ENCODE measurements at regions not wholly inside any gene's neighbourhood (a gene's known extent, or its start where the extent isn't known, plus 50 kb on each side); places are given as distances from the start of the nearest gene placed in this dataset.

GRCh38 chr5:108617467-108618435 is 129.9 kb upstream of the FER start:
- Histone ChIP-seq H3K9me3 (ENCODE audit: control insufficient read depth in 2 of 2, insufficient read depth in 1 of 2, low read length in 1 of 2) (peaks cover 0 to 3% of the 10 kb centered on the region in 2 donors), H3K4me3 (ENCODE audit: low read length in 2 of 2) (no peak overlapping the region), H3K4me1 (ENCODE audit: control insufficient read depth in 2 of 2, insufficient read depth in 2 of 2, low read length in 2 of 2) (no peaks in the 10 kb centered on the region), H3K36me3 (ENCODE audit: control insufficient read depth in 2 of 2, insufficient read depth in 2 of 2, low read length in 1 of 2) (no peaks in the 10 kb centered on the region), H3K27me3 (ENCODE audit: control insufficient read depth in 2 of 2, insufficient read depth in 1 of 2, low read length in 1 of 2) (no peaks in the 10 kb centered on the region), H3K27ac (ENCODE audit: low read depth in 1 of 2, low read length in 1 of 2) (no peak overlapping the region)
- WGBS, result 92% methylated on average over 8 of the region's 8 CpGs
- DNase-seq (ENCODE audit: low read depth in 6 of 9, low spot score in 9 of 9), result no peak

GRCh38 chr5:108615216-108615615 is 132.5 kb upstream of the FER start:
- 96% methylated on average over 2 of the region's 2 CpGs for WGBS
- Histone ChIP-seq H3K4me1 (ENCODE audit: control insufficient read depth in 2 of 2, insufficient read depth in 2 of 2, low read length in 2 of 2) (no peaks in the 10 kb centered on the region), H3K27me3 (ENCODE audit: control insufficient read depth in 2 of 2, insufficient read depth in 1 of 2, low read length in 1 of 2) (no peaks in the 10 kb centered on the region), H3K27ac (ENCODE audit: low read depth in 1 of 2, low read length in 1 of 2) (no peak overlapping the region), H3K9me3 (ENCODE audit: control insufficient read depth in 2 of 2, insufficient read depth in 1 of 2, low read length in 1 of 2) (peaks cover 0 to 8% of the 10 kb centered on the region in 2 donors), H3K36me3 (ENCODE audit: control insufficient read depth in 2 of 2, insufficient read depth in 2 of 2, low read length in 1 of 2) (no peaks in the 10 kb centered on the region), H3K4me3 (ENCODE audit: low read length in 2 of 2) (no peak overlapping the region)
- DNase-seq (ENCODE audit: low read depth in 6 of 9, low spot score in 9 of 9), result no peak

- no peak for DNase-seq (ENCODE audit: low read depth in 6 of 9, low spot score in 9 of 9)
- Histone ChIP-seq H3K27ac (ENCODE audit: low read depth in 1 of 2, low read length in 1 of 2) (no peak overlapping the region), H3K27me3 (ENCODE audit: control insufficient read depth in 2 of 2, insufficient read depth in 1 of 2, low read length in 1 of 2) (no peaks in the 10 kb centered on the region), H3K4me3 (ENCODE audit: low read length in 2 of 2) (no peak overlapping the region), H3K36me3 (ENCODE audit: control insufficient read depth in 2 of 2, insufficient read depth in 2 of 2, low read length in 1 of 2) (no peaks in the 10 kb centered on the region), H3K9me3 (ENCODE audit: control insufficient read depth in 2 of 2, insufficient read depth in 1 of 2, low read length in 1 of 2) (peaks cover 0 to 1% of the 10 kb centered on the region in 2 donors), H3K4me1 (ENCODE audit: control insufficient read depth in 2 of 2, insufficient read depth in 2 of 2, low read length in 2 of 2) (no peaks in the 10 kb centered on the region)
- WGBS, result 96% methylated on average over 1 of the region's 1 CpG
Observed at GRCh38 chr5:108607421-108607820, 140.3 kb upstream of the FER start.

GRCh38 chr5:108606185-108606584 is 141.5 kb upstream of the FER start:
- Histone ChIP-seq H3K4me3 (ENCODE audit: low read length in 2 of 2) (no peak overlapping the region), H3K36me3 (ENCODE audit: control insufficient read depth in 2 of 2, insufficient read depth in 2 of 2, low read length in 1 of 2) (no peaks in the 10 kb centered on the region), H3K9me3 (ENCODE audit: control insufficient read depth in 2 of 2, insufficient read depth in 1 of 2, low read length in 1 of 2) (no peaks in the 10 kb centered on the region), H3K27ac (ENCODE audit: low read depth in 1 of 2, low read length in 1 of 2) (no peak overlapping the region), H3K4me1 (ENCODE audit: control insufficient read depth in 2 of 2, insufficient read depth in 2 of 2, low read length in 2 of 2) (no peaks in the 10 kb centered on the region), H3K27me3 (ENCODE audit: control insufficient read depth in 2 of 2, insufficient read depth in 1 of 2, low read length in 1 of 2) (no peaks in the 10 kb centered on the region)
- DNase-seq (ENCODE audit: low read depth in 6 of 9, low spot score in 9 of 9), result peak in 2 of 9 donors; percentile 1 to 30

- H3K9me3 ChIP-seq (ENCODE audit: control insufficient read depth in 2 of 2, insufficient read depth in 1 of 2, low read length in 1 of 2), result no peaks in the 10 kb centered on the region
- H3K4me1 ChIP-seq (ENCODE audit: control insufficient read depth in 2 of 2, insufficient read depth in 2 of 2, low read length in 2 of 2), result no peaks in the 10 kb centered on the region
- no peaks in the 10 kb centered on the region for H3K36me3 ChIP-seq (ENCODE audit: control insufficient read depth in 2 of 2, insufficient read depth in 2 of 2, low read length in 1 of 2)
- no peak overlapping the region for H3K4me3 ChIP-seq (ENCODE audit: low read length in 2 of 2)
- DNase-seq (ENCODE audit: low read depth in 6 of 9, low spot score in 9 of 9), result no peak
- H3K27me3 ChIP-seq (ENCODE audit: control insufficient read depth in 2 of 2, insufficient read depth in 1 of 2, low read length in 1 of 2), result no peaks in the 10 kb centered on the region
- no peak overlapping the region for H3K27ac ChIP-seq (ENCODE audit: low read depth in 1 of 2, low read length in 1 of 2)
- WGBS, result 0% methylated on average over 1 of the region's 1 CpG
Observed at GRCh38 chr5:108602830-108603229, 144.9 kb upstream of the FER start.

- no peak for DNase-seq (ENCODE audit: low read depth in 6 of 9, low spot score in 9 of 9)
- Histone ChIP-seq H3K27ac (ENCODE audit: low read depth in 1 of 2, low read length in 1 of 2) (no peak overlapping the region), H3K27me3 (ENCODE audit: control insufficient read depth in 2 of 2, insufficient read depth in 1 of 2, low read length in 1 of 2) (no peaks in the 10 kb centered on the region), H3K36me3 (ENCODE audit: control insufficient read depth in 2 of 2, insufficient read depth in 2 of 2, low read length in 1 of 2) (no peaks in the 10 kb centered on the region), H3K9me3 (ENCODE audit: control insufficient read depth in 2 of 2, insufficient read depth in 1 of 2, low read length in 1 of 2) (no peaks in the 10 kb centered on the region), H3K4me1 (ENCODE audit: control insufficient read depth in 2 of 2, insufficient read depth in 2 of 2, low read length in 2 of 2) (no peaks in the 10 kb centered on the region), H3K4me3 (ENCODE audit: low read length in 2 of 2) (no peak overlapping the region)
- WGBS, result 79% methylated on average over 2 of the region's 2 CpGs
Observed at GRCh38 chr5:108590799-108591198, 156.9 kb upstream of the FER start.

- Histone ChIP-seq H3K36me3 (ENCODE audit: control insufficient read depth in 2 of 2, insufficient read depth in 2 of 2, low read length in 1 of 2) (no peaks in the 10 kb centered on the region), H3K4me1 (ENCODE audit: control insufficient read depth in 2 of 2, insufficient read depth in 2 of 2, low read length in 2 of 2) (no peaks in the 10 kb centered on the region), H3K27ac (ENCODE audit: low read depth in 1 of 2, low read length in 1 of 2) (no peak overlapping the region), H3K4me3 (ENCODE audit: low read length in 2 of 2) (no peak overlapping the region), H3K9me3 (ENCODE audit: control insufficient read depth in 2 of 2, insufficient read depth in 1 of 2, low read length in 1 of 2) (no peaks in the 10 kb centered on the region), H3K27me3 (ENCODE audit: control insufficient read depth in 2 of 2, insufficient read depth in 1 of 2, low read length in 1 of 2) (no peaks in the 10 kb centered on the region)
- 89% methylated on average over 2 of the region's 2 CpGs for WGBS
- no peak for DNase-seq (ENCODE audit: low read depth in 6 of 9, low spot score in 9 of 9)
Observed at GRCh38 chr5:108588323-108588722, 159.4 kb upstream of the FER start.

- H3K27ac ChIP-seq (ENCODE audit: low read depth in 1 of 2, low read length in 1 of 2), result no peak overlapping the region
Observed at GRCh38 chr5:108587821-108588220, 159.9 kb upstream of the FER start.

GRCh38 chr5:108581026-108581425 is 166.7 kb upstream of the FER start:
- Histone ChIP-seq H3K27me3 (ENCODE audit: control insufficient read depth in 2 of 2, insufficient read depth in 1 of 2, low read length in 1 of 2) (no peaks in the 10 kb centered on the region), H3K4me1 (ENCODE audit: control insufficient read depth in 2 of 2, insufficient read depth in 2 of 2, low read length in 2 of 2) (no peaks in the 10 kb centered on the region), H3K36me3 (ENCODE audit: control insufficient read depth in 2 of 2, insufficient read depth in 2 of 2, low read length in 1 of 2) (no peaks in the 10 kb centered on the region), H3K9me3 (ENCODE audit: control insufficient read depth in 2 of 2, insufficient read depth in 1 of 2, low read length in 1 of 2) (no peaks in the 10 kb centered on the region), H3K4me3 (ENCODE audit: low read length in 2 of 2) (no peak overlapping the region), H3K27ac (ENCODE audit: low read depth in 1 of 2, low read length in 1 of 2) (no peak overlapping the region)
- DNase-seq (ENCODE audit: low read depth in 6 of 9, low spot score in 9 of 9), result no peak

More at GRCh38 chr5:108587821-108588220, 159.9 kb upstream of the FER start:
- Histone ChIP-seq H3K36me3 (ENCODE audit: control insufficient read depth in 2 of 2, insufficient read depth in 2 of 2, low read length in 1 of 2) (no peaks in the 10 kb centered on the region), H3K4me1 (ENCODE audit: control insufficient read depth in 2 of 2, insufficient read depth in 2 of 2, low read length in 2 of 2) (no peaks in the 10 kb centered on the region), H3K9me3 (ENCODE audit: control insufficient read depth in 2 of 2, insufficient read depth in 1 of 2, low read length in 1 of 2) (no peaks in the 10 kb centered on the region), H3K27me3 (ENCODE audit: control insufficient read depth in 2 of 2, insufficient read depth in 1 of 2, low read length in 1 of 2) (no peaks in the 10 kb centered on the region), H3K4me3 (ENCODE audit: low read length in 2 of 2) (no peak overlapping the region)
- no peak for DNase-seq (ENCODE audit: low read depth in 6 of 9, low spot score in 9 of 9)
